Progenitor cell of endocrine pancreas (in vitro differentiated cells): ENCODE measurements at regions not wholly inside any gene's neighbourhood (a gene's known extent, or its start where the extent isn't known, plus 50 kb on each side); places are given as distances from the start of the nearest gene placed in this dataset.
A peak's percentile ranks its signal among the peaks of the same experiment; 100 is the strongest.

Source experiments
- DNase-seq: peaks from one replicate; pipeline ENCODE4 v3.0.0; 2021; ENCODE audit warnings: low spot score; ENCODE audit not compliant: unreplicated experiment
- H3K27ac Mint-ChIP-seq: 2 replicates; pipeline ENCODE4 v1.8.0; 2021; ENCODE audit warnings: mild to moderate bottlenecking, moderate library complexity, mixed read lengths
- H3K27me3 Mint-ChIP-seq: 2 replicates; pipeline ENCODE4 v1.8.0; 2021; ENCODE audit warnings: mixed read lengths
- H3K36me3 Mint-ChIP-seq: 2 replicates; pipeline ENCODE4 v1.8.0; 2022; ENCODE audit warnings: mixed read lengths; ENCODE audit not compliant: insufficient read depth
- H3K4me1 Mint-ChIP-seq: 2 replicates; pipeline ENCODE4 v1.8.0; 2021; ENCODE audit warnings: low read depth, mixed read lengths
- H3K4me3 Mint-ChIP-seq: 2 replicates; pipeline ENCODE4 v1.8.0; 2021; ENCODE audit warnings: low read depth, mild to moderate bottlenecking, moderate library complexity, mixed read lengths
- H3K9me3 Mint-ChIP-seq: 2 replicates; pipeline ENCODE4 v1.8.0; 2021; ENCODE audit warnings: low read depth, mixed read lengths
- TF ChIP-seq, protein P1 (sequence below): fragments of 200-600 bp; sonication (generic); IDR thresholded peaks from one replicate; pipeline ENCODE4 v1.5.0; 2021; ENCODE audit warnings: antibody characterized with exemption, mild to moderate bottlenecking; ENCODE audit not compliant: unreplicated experiment

DNA sequence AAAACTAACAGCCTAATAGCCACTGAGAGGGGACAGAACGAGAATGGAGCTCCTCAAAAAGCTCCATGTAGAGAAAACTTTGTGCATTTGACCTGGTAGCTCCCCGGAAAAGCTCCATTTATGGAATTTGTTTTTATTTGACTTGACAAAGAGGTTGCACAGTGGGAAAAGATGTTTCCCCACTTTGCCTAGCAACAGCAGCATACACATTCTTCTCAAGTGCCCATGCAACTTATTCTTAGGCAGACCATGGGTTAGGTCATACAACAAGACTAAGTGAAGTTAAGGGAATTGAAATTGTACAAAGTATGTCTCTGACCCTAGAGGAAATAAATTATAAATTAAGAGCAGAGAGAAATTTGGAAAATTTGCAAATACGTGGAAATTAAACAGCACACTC lies 949.6 kb upstream of the PRKX start:
- Mint-ChIP-seq H3K9me3 (peaks cover 20% of the 10 kb centered on the region), H3K27ac (no peak overlapping the region), H3K4me1 (no peaks in the 10 kb centered on the region), H3K27me3 (no peaks in the 10 kb centered on the region), H3K4me3 (no peak overlapping the region), H3K36me3 (peaks cover 6% of the 10 kb centered on the region)
- DNase-seq = no peak
- TF ChIP-seq, protein P1, sequence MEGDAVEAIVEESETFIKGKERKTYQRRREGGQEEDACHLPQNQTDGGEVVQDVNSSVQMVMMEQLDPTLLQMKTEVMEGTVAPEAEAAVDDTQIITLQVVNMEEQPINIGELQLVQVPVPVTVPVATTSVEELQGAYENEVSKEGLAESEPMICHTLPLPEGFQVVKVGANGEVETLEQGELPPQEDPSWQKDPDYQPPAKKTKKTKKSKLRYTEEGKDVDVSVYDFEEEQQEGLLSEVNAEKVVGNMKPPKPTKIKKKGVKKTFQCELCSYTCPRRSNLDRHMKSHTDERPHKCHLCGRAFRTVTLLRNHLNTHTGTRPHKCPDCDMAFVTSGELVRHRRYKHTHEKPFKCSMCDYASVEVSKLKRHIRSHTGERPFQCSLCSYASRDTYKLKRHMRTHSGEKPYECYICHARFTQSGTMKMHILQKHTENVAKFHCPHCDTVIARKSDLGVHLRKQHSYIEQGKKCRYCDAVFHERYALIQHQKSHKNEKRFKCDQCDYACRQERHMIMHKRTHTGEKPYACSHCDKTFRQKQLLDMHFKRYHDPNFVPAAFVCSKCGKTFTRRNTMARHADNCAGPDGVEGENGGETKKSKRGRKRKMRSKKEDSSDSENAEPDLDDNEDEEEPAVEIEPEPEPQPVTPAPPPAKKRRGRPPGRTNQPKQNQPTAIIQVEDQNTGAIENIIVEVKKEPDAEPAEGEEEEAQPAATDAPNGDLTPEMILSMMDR = no peak

DNA sequence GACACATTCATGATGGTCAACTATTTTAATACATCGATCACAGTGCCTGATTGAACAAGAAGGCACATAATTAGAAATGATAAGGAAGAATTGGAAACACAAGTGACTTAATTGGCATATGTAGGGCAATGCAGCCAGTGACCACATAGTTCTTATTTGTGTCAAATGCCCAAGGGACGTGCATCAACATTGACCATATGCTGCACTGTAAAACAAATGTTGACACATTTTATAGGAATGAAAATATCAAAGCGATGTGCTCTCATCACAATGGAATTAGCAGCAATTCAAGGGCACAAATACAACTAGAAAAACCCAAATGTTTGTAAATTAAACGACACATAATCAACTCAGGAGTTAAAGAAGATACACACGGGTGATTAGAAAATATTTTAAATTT lies 948.3 kb upstream of the PRKX start:
- H3K27ac Mint-ChIP-seq = no peak overlapping the region
- H3K4me1 Mint-ChIP-seq = no peaks in the 10 kb centered on the region
- peaks cover 5% of the 10 kb centered on the region for H3K36me3 Mint-ChIP-seq
- no peak overlapping the region for H3K4me3 Mint-ChIP-seq
- H3K9me3 Mint-ChIP-seq = peaks cover 14% of the 10 kb centered on the region
- H3K27me3 Mint-ChIP-seq = no peaks in the 10 kb centered on the region
- TF ChIP-seq, protein P1 = no peak
- DNase-seq = no peak

DNA sequence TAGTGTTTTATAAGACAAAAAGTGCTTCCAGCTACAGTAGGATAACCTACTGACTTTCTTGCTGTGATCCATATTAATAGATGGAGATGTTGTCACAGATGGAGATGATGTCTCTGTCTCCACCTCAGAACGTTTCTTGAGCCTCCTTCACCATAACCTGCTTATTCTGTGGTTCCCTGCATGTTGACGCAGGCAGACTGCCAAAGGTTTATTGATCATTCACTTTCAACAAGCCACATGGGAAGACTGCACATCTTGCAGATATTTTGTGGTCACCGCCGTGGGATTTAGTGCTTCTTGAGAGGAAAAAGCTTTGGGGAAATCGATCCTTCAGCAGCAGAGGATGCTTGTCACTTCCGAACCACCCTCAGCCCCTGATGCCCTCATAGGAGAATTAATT lies 943.0 kb upstream of the PRKX start:
- Mint-ChIP-seq H3K4me3 (no peak overlapping the region), H3K27me3 (no peaks in the 10 kb centered on the region), H3K36me3 (peaks cover 5% of the 10 kb centered on the region), H3K27ac (no peak overlapping the region), H3K4me1 (peaks cover 11% of the 10 kb centered on the region), H3K9me3 (peaks cover 20% of the 10 kb centered on the region)
- TF ChIP-seq, protein P1 = no peak
- no peak for DNase-seq

DNA sequence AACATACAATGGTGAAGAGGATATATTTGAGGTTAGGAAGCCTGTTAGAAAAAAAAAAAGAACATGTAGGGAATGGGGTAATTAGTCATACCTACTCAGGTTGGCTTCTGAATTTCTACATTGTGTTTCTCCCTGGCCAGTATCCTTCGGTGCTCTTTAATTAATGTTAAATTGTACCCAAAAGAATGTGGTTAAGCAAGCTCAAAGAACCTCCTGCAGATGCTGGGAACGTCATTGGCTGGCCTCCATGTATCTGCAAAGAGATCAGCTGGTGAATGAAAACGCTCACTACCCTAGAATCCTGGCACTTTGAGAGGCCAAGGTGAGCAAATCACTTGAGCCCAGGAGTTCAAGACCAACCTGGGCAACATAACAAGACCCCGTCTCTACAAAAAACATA lies 942.3 kb upstream of the PRKX start:
- Mint-ChIP-seq H3K36me3 (peaks cover 5% of the 10 kb centered on the region), H3K9me3 (peaks cover 17% of the 10 kb centered on the region), H3K27ac (peak overlapping the region; percentile 19), H3K4me3 (no peak overlapping the region), H3K4me1 (peaks cover 11% of the 10 kb centered on the region), H3K27me3 (no peaks in the 10 kb centered on the region)
- TF ChIP-seq, protein P1 = no peak
- no peak for DNase-seq

DNA sequence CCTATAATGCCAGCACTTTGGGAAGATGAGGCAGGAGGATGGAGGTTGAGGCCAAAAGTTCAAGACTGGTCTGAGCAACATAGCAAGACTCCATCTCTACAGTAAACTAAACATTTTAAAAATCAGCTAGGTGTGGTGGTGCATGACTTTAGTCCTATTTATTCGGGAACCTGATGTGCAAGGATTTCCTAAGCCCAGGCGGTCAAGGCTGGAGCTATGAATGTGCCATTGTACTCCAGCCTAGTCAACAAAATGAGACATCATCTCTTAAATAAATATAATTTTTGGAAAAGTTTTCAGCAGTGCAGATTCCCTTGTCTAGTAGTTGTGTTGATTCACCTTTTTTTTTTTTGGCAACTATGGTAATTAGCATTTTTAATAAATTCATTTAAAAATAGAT lies 928.7 kb upstream of the PRKX start:
- H3K9me3 Mint-ChIP-seq = peaks cover 10% of the 10 kb centered on the region
- TF ChIP-seq, protein P1 = no peak

More for the DNA sequence above, 928.7 kb upstream of the PRKX start:
- Mint-ChIP-seq H3K4me1 (no peaks in the 10 kb centered on the region), H3K27ac (no peak overlapping the region), H3K36me3 (peaks cover 3% of the 10 kb centered on the region), H3K4me3 (no peak overlapping the region), H3K27me3 (no peaks in the 10 kb centered on the region)
- DNase-seq = no peak
